ENCODE measurements at regions not wholly inside any gene's neighbourhood (a gene's known extent, or its start where the extent isn't known, plus 50 kb on each side); places are given as distances from the start of the nearest gene placed in this dataset.
"Not testable (repeated sequence)": the region's sequence is repeated elsewhere in the genome, so short reads cannot be mapped to it uniquely, and the experiment has no call there.

DNA sequence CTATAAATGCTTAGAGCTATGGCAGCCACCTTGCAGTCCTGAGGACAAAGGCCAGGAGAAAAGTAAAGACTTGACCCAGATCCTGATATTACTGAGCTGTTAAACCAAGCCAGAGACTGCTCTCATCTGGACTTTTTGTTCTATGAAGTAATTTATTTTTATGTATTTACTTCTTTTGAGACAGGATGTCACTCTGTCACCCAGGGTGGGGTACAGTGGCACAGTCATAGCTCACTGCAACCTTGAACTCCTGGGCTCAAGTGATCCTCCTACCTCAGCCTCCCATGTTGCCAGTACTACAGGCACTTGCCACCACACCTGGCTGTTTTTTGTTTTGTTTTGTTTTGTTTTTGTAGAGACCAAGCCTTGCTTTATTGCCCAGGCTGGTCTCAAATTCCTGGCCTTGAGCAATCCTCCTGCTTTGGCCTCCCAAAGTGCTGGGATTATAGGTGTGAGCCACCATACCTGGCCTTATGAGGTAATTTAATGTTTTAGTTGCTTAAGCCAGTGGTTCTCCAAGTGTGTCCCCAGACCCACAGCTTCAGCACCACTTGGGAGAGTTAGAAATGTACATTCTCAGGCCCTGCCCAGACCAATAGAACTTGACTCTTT, 112.1 kb downstream of the COPRS start:
- no peak for DNase-seq

DNA sequence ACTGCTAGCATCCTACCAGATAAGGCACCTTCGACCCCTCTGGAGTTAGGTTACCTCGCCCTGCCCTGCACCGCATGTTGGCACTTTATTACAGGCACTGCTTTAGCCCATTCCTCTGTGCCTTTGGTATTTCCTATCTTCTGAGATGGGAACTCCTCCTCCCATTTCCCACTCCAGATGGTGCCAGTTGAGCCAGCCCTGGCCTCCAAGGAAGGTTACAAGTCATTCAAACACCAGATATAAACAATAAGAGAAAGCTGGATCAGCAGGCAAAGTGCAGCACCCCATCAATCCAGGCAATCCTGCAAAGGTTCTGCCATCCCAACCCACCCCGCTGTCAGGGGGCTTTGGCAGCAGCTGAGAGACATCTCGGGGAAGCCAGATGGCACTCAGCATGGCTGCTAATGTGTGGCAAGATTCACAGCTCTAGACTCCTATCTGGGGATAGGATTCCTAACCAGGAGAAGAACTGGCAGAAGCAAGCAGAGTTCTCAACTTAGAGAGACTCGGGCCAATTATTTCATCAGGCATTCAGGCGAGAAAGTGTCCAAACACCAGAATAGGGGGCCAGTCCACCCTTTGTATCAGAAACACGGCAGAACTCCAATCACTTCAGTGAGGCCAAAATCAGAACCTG, 113.0 kb downstream of the COPRS start:
- DNase-seq, result peak; percentile 44

- peak; percentile 41 for DNase-seq
These were observed 114.5 kb downstream of the COPRS start for GRCh38 chr17:31744511-31744951.

GRCh38 chr17:31743797-31744196, 115.2 kb downstream of the COPRS start:
- DNase-seq, result peak; percentile 58

- no peak for DNase-seq
These were observed 117.7 kb downstream of the COPRS start for GRCh38 chr17:31741371-31741770.

GRCh38 chr17:31740611-31741082, 118.4 kb downstream of the COPRS start:
- peak; percentile 73 for DNase-seq

DNA sequence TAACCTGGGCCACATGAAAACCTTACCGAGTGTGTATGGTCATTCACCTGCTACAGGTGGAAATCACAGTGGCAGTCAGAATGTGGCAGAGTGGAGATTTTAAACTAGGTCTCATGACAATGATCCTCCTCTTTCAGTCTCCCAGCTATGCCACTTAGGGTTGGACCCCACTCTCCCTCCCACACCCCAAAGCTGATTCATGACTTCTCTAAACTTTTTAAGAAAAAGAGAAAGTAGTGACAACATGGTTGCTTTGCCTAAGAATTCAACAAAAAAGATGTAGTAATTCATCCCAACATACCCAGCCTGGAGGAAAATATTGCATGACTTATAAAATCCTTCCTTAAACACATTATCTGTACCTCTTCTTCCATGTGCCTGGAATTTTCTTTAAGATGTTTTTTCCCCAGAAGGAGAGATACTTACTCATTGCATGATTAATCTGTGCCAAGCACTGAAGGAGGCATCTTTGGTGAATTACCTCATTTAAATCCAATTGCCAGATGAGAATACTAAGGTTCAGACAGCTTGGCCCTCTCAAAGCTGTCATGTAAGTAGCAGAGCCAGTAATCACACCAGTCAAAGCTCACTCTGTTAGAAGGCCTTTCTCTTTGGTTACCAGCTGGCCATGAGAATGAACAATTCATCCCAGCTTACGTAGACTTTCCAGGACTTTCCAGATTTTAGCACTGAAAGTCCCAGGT, 119.9 kb downstream of the COPRS start:
- DNase-seq, result no peak

DNA sequence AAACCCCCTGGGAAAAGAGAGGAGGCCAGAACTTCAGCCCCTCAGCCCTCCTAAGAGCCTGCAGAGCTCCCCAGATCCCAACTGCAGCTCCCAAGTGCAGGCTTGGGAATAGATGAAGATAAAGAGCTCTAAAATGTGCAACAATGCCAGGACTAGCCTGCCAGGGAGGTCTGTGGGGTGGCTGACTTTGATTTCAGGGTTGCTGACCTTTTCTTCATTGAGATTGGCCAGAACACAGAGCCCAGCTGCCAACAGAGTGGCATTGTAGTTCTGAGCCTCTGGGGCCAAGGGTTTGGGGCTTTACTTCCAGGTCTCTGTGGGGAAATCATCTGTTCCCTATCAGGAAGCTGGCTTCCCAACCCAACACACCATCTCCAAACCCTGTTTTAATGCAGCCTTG, 120.6 kb downstream of the COPRS start:
- DNase-seq, result no peak

GRCh38 chr17:31738067-31738466, 121.0 kb downstream of the COPRS start:
- no peak for DNase-seq

GRCh38 chr17:31736855-31737625, 122.0 kb downstream of the COPRS start:
- peak; percentile 18 for DNase-seq

DNA sequence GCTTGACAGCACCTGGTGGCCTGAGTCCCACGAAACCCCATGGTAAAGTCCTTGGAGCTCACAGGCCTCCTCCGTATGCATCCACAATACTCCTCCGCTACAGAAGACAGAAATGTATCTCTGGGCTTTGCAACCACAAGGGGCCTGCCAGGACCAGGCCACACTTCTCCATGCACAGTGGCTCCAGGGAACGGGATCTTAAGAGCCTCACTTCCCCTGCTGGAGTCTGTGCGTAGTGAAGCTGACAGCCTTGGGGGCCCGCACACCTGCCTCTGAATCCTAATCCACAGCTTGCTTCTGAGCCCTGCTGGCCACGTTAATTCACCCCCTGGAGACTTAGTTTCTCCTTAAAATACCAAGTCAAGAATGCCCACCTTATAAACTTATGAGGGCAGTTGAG, 125.7 kb downstream of the COPRS start:
- no peak for DNase-seq

GRCh38 chr17:31731585-31732154, 127.4 kb downstream of the COPRS start:
- not testable (repeated sequence) for DNase-seq

GRCh38 chr17:31731118-31731517, 127.9 kb downstream of the COPRS start:
- DNase-seq, result no peak

- DNase-seq, result peak; percentile 21
These were observed 132.0 kb downstream of the COPRS start for GRCh38 chr17:31726980-31727427.

DNA sequence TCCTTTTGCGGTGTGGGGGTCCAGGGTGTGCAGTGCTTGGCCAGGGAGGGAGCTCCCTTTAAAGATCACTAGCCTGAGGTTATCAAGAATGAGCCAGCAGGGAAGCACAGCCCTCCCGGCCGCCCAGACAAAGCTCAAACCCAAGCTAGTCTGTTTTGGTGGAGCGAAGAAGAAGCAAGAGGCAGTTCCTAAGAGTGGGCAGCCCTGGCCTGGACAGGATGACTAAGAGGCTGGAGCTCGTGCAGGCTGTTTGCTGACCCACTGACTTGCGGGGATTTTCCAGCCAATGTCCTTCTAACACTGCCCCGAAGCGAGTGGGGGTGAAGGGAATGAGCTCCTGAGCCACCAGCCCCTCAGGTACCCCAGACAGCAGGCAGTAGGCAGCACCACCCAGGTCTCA, 134.4 kb downstream of the COPRS start:
- DNase-seq, result no peak

DNA sequence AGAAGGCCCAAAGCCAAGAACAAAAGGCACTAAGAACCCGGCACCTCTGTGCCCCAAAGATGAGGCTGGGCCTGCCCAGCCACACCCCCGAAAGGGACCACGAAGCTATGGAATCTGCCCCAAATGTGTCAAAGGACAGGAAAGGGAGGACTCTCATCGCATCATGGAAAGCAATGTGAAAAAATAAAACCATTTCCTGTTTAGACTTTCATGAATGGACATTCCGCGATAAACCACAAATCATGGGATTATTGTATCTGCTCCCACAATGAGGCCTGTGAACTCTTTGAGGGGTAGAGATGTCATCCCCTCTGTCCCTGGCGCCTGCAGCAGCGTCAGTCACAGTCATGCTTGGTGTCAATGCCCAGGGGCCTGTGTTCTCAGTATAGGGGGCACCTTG, 135.0 kb downstream of the COPRS start:
- no peak for DNase-seq

DNA sequence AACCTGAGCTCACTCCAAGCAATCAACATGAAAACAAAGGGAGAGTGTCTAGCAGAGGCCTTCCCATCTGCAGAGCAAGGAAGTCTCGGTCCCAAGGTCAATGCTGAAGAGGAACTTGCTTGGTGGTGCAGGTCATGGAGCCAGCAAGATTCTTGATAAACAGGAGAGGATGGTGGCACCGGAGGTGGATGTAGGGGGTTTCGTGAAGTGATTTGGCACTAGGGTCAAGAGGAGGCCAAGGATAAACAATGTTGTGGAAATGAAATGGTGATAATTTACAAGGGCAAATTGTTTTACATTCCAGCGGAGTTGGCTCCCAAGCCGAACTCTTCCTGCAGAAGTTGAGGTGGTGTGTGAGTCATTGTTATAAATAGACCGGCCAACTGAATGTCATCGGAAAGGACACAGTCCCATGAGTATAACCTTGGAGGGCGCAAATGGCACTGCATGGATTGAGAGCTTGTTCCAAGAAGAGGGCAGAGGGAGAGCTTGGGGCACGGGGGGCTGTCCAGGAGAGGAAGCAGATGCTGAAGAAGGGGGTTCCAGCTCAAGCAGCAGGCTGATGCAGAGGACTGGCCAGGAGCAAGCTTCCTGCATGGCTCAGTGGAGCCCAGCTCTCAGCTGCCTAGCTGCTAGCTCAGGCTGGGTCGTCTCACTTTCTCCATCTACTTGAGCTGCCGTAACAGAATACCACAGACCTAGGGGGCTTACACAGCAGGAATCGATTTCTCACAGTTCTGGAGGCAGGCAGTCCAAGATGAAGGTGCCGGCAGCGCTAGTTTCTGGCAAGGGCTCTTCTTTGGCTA, 136.6 kb downstream of the COPRS start:
- no peak for DNase-seq

DNA sequence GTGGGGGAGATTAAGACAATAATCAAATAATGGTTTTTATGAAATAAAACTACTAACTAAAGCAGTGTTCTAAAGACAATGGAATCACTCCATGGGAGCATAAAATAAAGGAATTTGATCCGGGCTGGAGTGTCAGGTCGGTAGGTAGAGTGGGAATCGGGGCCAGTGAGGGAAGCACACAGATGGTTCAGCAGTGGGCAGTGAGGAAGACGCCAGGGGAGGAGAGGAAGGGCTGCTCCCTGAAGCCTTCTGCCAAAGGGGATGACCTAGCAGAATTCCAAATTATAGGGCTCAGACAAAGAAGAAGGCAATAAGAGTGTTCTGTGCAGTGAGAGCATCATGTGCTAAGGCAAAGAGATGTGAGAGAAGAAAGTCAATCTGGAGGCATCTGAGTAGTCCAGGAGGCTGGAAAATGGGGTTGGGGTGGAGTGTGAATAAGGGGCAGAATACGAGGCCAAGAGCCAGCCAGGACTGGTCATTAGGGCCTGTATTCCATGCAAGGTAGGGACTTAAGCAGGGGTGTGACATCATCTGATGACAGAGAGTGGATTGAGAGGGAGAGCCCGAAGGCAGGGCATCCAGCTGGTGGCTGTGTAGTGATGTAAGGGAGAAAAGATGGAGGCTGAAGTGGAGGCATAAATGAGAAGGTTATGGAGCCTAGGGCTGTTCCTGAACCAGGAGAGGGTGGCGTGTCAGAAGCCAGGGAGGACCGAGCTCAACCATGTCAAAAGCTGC, 137.6 kb downstream of the COPRS start:
- DNase-seq, result no peak

- DNase-seq, result not testable (repeated sequence)
These were observed 141.8 kb downstream of the COPRS start for GRCh38 chr17:31717251-31717650.

GRCh38 chr17:31715446-31715845, 143.6 kb downstream of the COPRS start:
- DNase-seq, result no peak

GRCh38 chr17:31704483-31704882, 154.6 kb downstream of the COPRS start:
- no peak for DNase-seq

Data from tongue (tissue), 1 donor.